GM23338 (cell line): ENCODE measurements at regions not wholly inside any gene's neighbourhood (a gene's known extent, or its start where the extent isn't known, plus 50 kb on each side); places are given as distances from the start of the nearest gene placed in this dataset.

Experiments used
- ATAC-seq: fragments of 200-7000 bp; cut with Tn5 transposase; 3 replicates; pipeline ENCODE4 v1.9.1; 2020
- DNase-seq: peaks from one replicate; pipeline ENCODE4 v3.0.0-alpha.2; 2015; ENCODE audit warnings: low spot score
- H2AFZ ChIP-seq: fragments of 200-600 bp; sonication (generic); 2 replicates; pipeline ENCODE4 v1.8.0; 2016; ENCODE audit warnings: antibody characterized with exemption, mild to moderate bottlenecking, moderate library complexity
- H3F3A ChIP-seq: fragments of 200-600 bp; sonication (generic); replicated peaks from 2 replicates; pipeline ENCODE4 v1.8.0; 2017; ENCODE audit warnings: antibody characterized with exemption, mixed run types, low read depth
- H3K27ac ChIP-seq: fragments of 200-600 bp; sonication (generic); 2 replicates; pipeline ENCODE4 v1.6.1; 2016; ENCODE audit warnings: low read depth
- H3K27me3 ChIP-seq: fragments of 200-600 bp; sonication (generic); 2 replicates; pipeline ENCODE4 v1.8.0; 2016; ENCODE audit warnings: mild to moderate bottlenecking, mixed run types, moderate library complexity; ENCODE audit not compliant: insufficient read depth
- H3K36me3 ChIP-seq: fragments of 200-600 bp; sonication (generic); 2 replicates; pipeline ENCODE4 v1.8.0; 2016; ENCODE audit warnings: mild to moderate bottlenecking; ENCODE audit not compliant: insufficient read depth
- H3K4me1 ChIP-seq: fragments of 200-600 bp; sonication (generic); 2 replicates; pipeline ENCODE4 v1.8.0; 2016; ENCODE audit warnings: mild to moderate bottlenecking, moderate library complexity; ENCODE audit not compliant: insufficient read depth
- H3K4me2 ChIP-seq: fragments of 200-600 bp; sonication (generic); 2 replicates; pipeline ENCODE4 v1.7.1; 2017; ENCODE audit warnings: mixed run types
- H3K4me3 ChIP-seq: fragments of 200-600 bp; sonication (generic); 2 replicates; pipeline ENCODE4 v1.6.1; 2016; ENCODE audit warnings: mixed run types
- H3K79me2 ChIP-seq: fragments of 200-600 bp; sonication (generic); replicated peaks from 2 replicates; pipeline ENCODE4 v1.8.0; 2017; ENCODE audit warnings: mild to moderate bottlenecking; ENCODE audit not compliant: insufficient read depth
- H3K9me2 ChIP-seq: fragments of 200-600 bp; sonication (generic); 2 replicates; pipeline ENCODE4 v1.8.0; 2017; ENCODE audit not compliant: insufficient read depth
- H4K20me1 ChIP-seq: fragments of 200-600 bp; sonication (generic); replicated peaks from 2 replicates; pipeline ENCODE4 v1.8.0; 2017; ENCODE audit warnings: mild to moderate bottlenecking; ENCODE audit not compliant: insufficient read depth
- H3K27ac Mint-ChIP-seq: 2 replicates; pipeline ENCODE4 v1.8.0; 2020; ENCODE audit warnings: inconsistent platforms, mild to moderate bottlenecking, moderate library complexity, mixed read lengths
- H3K27me3 Mint-ChIP-seq: 3 replicates; pipeline ENCODE4 v1.8.0; 2022; ENCODE audit warnings: low read depth, mild to moderate bottlenecking, moderate library complexity, mixed read lengths, inconsistent platforms; ENCODE audit not compliant: insufficient read depth, poor library complexity
- H3K36me3 Mint-ChIP-seq: 3 replicates; pipeline ENCODE4 v1.8.0; 2021; ENCODE audit warnings: low read depth, mild to moderate bottlenecking, inconsistent platforms, moderate library complexity, mixed read lengths
- H3K4me1 Mint-ChIP-seq: 3 replicates; pipeline ENCODE4 v1.8.0; 2020; ENCODE audit warnings: mild to moderate bottlenecking, inconsistent platforms, mixed read lengths
- H3K4me3 Mint-ChIP-seq: 3 replicates; pipeline ENCODE4 v1.8.0; 2021; ENCODE audit warnings: moderate library complexity, mild to moderate bottlenecking, inconsistent platforms, mixed read lengths
- H3K9me3 Mint-ChIP-seq: 3 replicates; pipeline ENCODE4 v1.8.0; 2020; ENCODE audit warnings: moderate library complexity, mild to moderate bottlenecking, inconsistent platforms, mixed read lengths
- EZH2phosphoT487 ChIP-seq: fragments of 200-600 bp; sonication (generic); IDR thresholded peaks from one replicate; pipeline ENCODE4 v1.8.1; 2018; ENCODE audit warnings: antibody characterized with exemption; ENCODE audit not compliant: unreplicated experiment
- POLR2AphosphoS5 ChIP-seq: IDR thresholded peaks from 2 replicates; pipeline ENCODE4 v1.6.1; 2016; ENCODE audit warnings: antibody characterized with exemption, low read depth
- STAT1 ChIP-seq: IDR thresholded peaks from one replicate; pipeline ENCODE4 v1.6.1; 2016; ENCODE audit warnings: antibody characterized with exemption; ENCODE audit not compliant: unreplicated experiment
- ZNF114 ChIP-seq: fragments of 250-450 bp; sonication (Bioruptor Pico); IDR thresholded peaks from 2 replicates; pipeline ENCODE4 v1.5.0; 2020; ENCODE audit warnings: mild to moderate bottlenecking, moderate library complexity
- ZNF331 ChIP-seq: fragments of 250-450 bp; sonication (Bioruptor Pico); IDR thresholded peaks from 2 replicates; pipeline ENCODE4 v1.5.0; 2020; ENCODE audit warnings: low read depth, mild to moderate bottlenecking, moderate library complexity
- ZNF462 ChIP-seq: fragments of 250-450 bp; sonication (Bioruptor Pico); IDR thresholded peaks from 2 replicates; pipeline ENCODE4 v1.5.0; 2020; ENCODE audit warnings: mild to moderate bottlenecking, moderate library complexity

GRCh38 chr1:222019029-222019428 lies 277.1 kb upstream of the DUSP10 start:
- DNase-seq = no peak
- Mint-ChIP-seq H3K36me3 (no peaks in the 10 kb centered on the region), H3K27ac (no peak overlapping the region), H3K27me3 (no peaks in the 10 kb centered on the region), H3K9me3 (no peaks in the 10 kb centered on the region), H3K4me3 (no peak overlapping the region), H3K4me1 (peaks cover 8% of the 10 kb centered on the region; the same call in 2 of the 3 replicates)
- H3K79me2 ChIP-seq = no peaks in the 10 kb centered on the region
- no peaks in the 10 kb centered on the region for H3F3A ChIP-seq
- H4K20me1 ChIP-seq = no peaks in the 10 kb centered on the region
- ATAC-seq = no peak
- no peak overlapping the region for H2AFZ ChIP-seq
- H3K4me1 ChIP-seq = no peaks in the 10 kb centered on the region; the same call in 1 of the 2 replicates
- peaks cover 17% of the 10 kb centered on the region; the same call in 1 of the 2 replicates for H3K9me2 ChIP-seq
- no peak for TF ChIP-seq ZNF462 (CRISPR knock-in tag)
- TF ChIP-seq ZNF331 (CRISPR knock-in tag) = no peak
- no peak for TF ChIP-seq POLR2AphosphoS5
- TF ChIP-seq ZNF114 (CRISPR knock-in tag) = no peak
- TF ChIP-seq EZH2phosphoT487 = no peak
- H3K27ac ChIP-seq = no peak overlapping the region
- no peak overlapping the region for H3K4me3 ChIP-seq
- H3K36me3 ChIP-seq = no peaks in the 10 kb centered on the region
- no peak overlapping the region for H3K4me2 ChIP-seq
- H3K27me3 ChIP-seq = no peaks in the 10 kb centered on the region

- no peaks in the 10 kb centered on the region for H3K27me3 ChIP-seq
- H3K79me2 ChIP-seq = no peaks in the 10 kb centered on the region
- H3K9me2 ChIP-seq = peaks cover 17% of the 10 kb centered on the region; the same call in 1 of the 2 replicates
- no peaks in the 10 kb centered on the region for H3K9me3 Mint-ChIP-seq
- H3K4me1 ChIP-seq = no peaks in the 10 kb centered on the region; the same call in 1 of the 2 replicates
- no peak overlapping the region for H2AFZ ChIP-seq
- no peaks in the 10 kb centered on the region for H3F3A ChIP-seq
- H3K27ac ChIP-seq = no peak overlapping the region
- ATAC-seq (no peak), DNase-seq (no peak)
- H3K27ac Mint-ChIP-seq = no peak overlapping the region
- no peak overlapping the region for H3K4me2 ChIP-seq
- H3K36me3 ChIP-seq = no peaks in the 10 kb centered on the region
- H3K4me1 Mint-ChIP-seq = peaks cover 8% of the 10 kb centered on the region; the same call in 2 of the 3 replicates
- no peak overlapping the region for H3K4me3 ChIP-seq
- no peak for TF ChIP-seq STAT1
- no peaks in the 10 kb centered on the region for H3K27me3 Mint-ChIP-seq
- no peaks in the 10 kb centered on the region for H4K20me1 ChIP-seq
- H3K36me3 Mint-ChIP-seq = no peaks in the 10 kb centered on the region
- H3K4me3 Mint-ChIP-seq = no peak overlapping the region
These were observed 276.2 kb upstream of the DUSP10 start for GRCh38 chr1:222018041-222018440.
